ENCODE measurements at regions not wholly inside any gene's neighbourhood (a gene's known extent, or its start where the extent isn't known, plus 50 kb on each side); places are given as distances from the start of the nearest gene placed in this dataset.

DNA sequence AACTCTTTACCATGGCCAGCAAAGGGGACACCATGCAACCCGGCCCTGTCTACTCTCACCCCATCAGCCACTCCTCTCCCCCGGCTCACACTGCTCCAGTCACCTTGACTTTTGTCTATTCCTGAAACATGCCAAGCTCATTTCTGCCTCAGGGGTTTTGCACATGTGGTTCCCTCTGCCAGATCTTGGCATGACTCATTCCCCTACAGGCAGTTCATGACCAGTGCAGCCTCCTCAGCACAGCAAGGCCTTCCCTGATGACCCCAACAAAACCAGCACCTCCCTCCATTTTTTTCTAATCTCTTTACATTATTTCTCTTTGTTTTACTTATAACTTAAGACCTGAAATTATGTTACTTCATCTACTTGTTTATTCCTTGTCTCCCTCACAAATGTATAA is 58.6 kb upstream of the GJB5 start:
- no peak overlapping the region for H3K27ac ChIP-seq
- TF ChIP-seq CTCF (IDR thresholded peaks at IDR 0.05) (no peak), ZFX (IDR thresholded peaks at IDR 0.05; ENCODE audit: borderline replicate concordance) (no peak)

- no peak for TF ChIP-seq CTCF (IDR thresholded peaks at IDR 0.05)
- no peak for TF ChIP-seq ZFX (IDR thresholded peaks at IDR 0.05; ENCODE audit: borderline replicate concordance)
- no peak overlapping the region for H3K27ac ChIP-seq
Measured at GRCh38 chr1:34696981-34697380, 57.9 kb upstream of the GJB5 start.

DNA sequence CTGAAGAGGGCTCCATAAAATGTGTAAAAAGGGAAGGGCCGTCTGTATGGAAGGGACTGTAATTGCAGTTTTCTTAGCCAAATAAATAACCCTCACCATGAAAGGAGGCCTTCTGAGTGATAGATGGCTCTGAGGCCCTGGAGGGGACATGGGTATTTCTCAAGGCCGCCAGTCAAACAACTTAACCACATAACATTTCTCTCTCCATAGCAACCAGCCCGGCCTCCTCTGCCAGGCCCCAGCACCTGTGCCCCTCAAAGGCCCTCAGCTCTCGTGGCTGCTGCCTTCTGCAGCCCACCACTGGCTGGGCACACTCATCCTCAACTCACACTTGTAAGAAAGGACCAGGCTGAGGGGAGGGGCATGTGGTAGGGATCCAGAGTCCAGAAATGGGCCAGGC is 57.0 kb upstream of the GJB5 start:
- no peak overlapping the region for H3K27ac ChIP-seq
- TF ChIP-seq ZFX (IDR thresholded peaks at IDR 0.05; ENCODE audit: borderline replicate concordance) = no peak
- no peak for TF ChIP-seq CTCF (IDR thresholded peaks at IDR 0.05)

- TF ChIP-seq ZFX (IDR thresholded peaks at IDR 0.05; ENCODE audit: borderline replicate concordance) (no peak), CTCF (IDR thresholded peaks at IDR 0.05) (no peak)
- no peak overlapping the region for H3K27ac ChIP-seq
Measured at GRCh38 chr1:34701326-34702060, 53.4 kb upstream of the GJB5 start.
